RWPE2 (cell line): ENCODE measurements at regions not wholly inside any gene's neighbourhood (a gene's known extent, or its start where the extent isn't known, plus 50 kb on each side); places are given as distances from the start of the nearest gene placed in this dataset.
A peak's percentile ranks its signal among the peaks of the same experiment; 100 is the strongest.

Experiments used
- ATAC-seq: fragments of 200-7000 bp; cut with Tn5 transposase; 3 replicates; pipeline ENCODE4 v1.9.1; 2021; ENCODE audit warnings: low read depth
- DNase-seq: peaks from one replicate; pipeline ENCODE4 v3.0.0-alpha.2; 2020; ENCODE audit warnings: low spot score
- H3K27ac ChIP-seq: fragments of 450-650 bp; 2 replicates; pipeline ENCODE4 v1.5.1; 2017; ENCODE audit warnings: mild to moderate bottlenecking; ENCODE audit not compliant: poor library complexity, severe bottlenecking
- H3K27me3 ChIP-seq: fragments of 250-450 bp; sonication (Bioruptor Pico); 2 replicates; pipeline ENCODE4 v1.5.1; 2021; ENCODE audit warnings: mild to moderate bottlenecking, moderate library complexity; ENCODE audit not compliant: insufficient read depth, poor library complexity, severe bottlenecking
- H3K36me3 ChIP-seq: fragments of 250-450 bp; sonication (Bioruptor Pico); 2 replicates; pipeline ENCODE4 v1.5.1; 2020; ENCODE audit warnings: low read depth, mild to moderate bottlenecking, moderate library complexity
- H3K4me1 ChIP-seq: fragments of 250-450 bp; sonication (Bioruptor Pico); 2 replicates; pipeline ENCODE4 v1.5.1; 2021; ENCODE audit warnings: mild to moderate bottlenecking, moderate library complexity; ENCODE audit not compliant: insufficient read depth, poor library complexity, severe bottlenecking
- H3K4me3 ChIP-seq: fragments of 250-450 bp; sonication (Bioruptor Pico); 2 replicates; pipeline ENCODE4 v1.5.1; 2021; ENCODE audit warnings: mild to moderate bottlenecking, moderate library complexity; ENCODE audit not compliant: severe bottlenecking
- H3K9me3 ChIP-seq: fragments of 250-450 bp; sonication (Bioruptor Pico); 2 replicates; pipeline ENCODE4 v1.5.1; 2021; ENCODE audit warnings: mild to moderate bottlenecking, moderate library complexity; ENCODE audit not compliant: severe bottlenecking
- TF ChIP-seq, protein P1 (sequence below): fragments of 450-650 bp; IDR thresholded peaks from one replicate; pipeline ENCODE4 v1.5.1; 2017; ENCODE audit warnings: mild to moderate bottlenecking, moderate library complexity; ENCODE audit not compliant: poor library complexity, severe bottlenecking

DNA sequence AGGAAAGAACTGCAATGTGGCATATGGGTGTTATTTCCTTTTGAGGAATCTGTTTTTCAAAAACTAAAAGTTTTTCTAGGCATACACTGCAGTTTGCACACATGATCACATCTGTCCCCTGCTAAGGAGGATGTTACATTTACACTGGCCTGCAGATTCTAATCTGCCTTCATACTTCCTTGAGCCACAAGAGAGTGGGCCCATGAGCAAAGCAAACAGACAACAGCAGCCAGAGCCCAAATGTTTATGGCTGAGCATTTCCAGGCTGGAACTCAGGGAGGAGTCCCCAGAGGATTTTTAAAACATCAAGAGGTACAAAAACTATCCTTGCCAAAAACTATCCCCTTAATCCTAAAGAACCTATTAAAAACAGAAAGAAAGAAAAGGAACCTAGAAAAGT lies 117.2 kb upstream of the MTNR1B start:
- Histone ChIP-seq H3K9me3 (no peaks in the 10 kb centered on the region), H3K4me1 (no peaks in the 10 kb centered on the region), H3K27ac (no peak overlapping the region), H3K4me3 (no peak overlapping the region), H3K27me3 (no peaks in the 10 kb centered on the region), H3K36me3 (no peaks in the 10 kb centered on the region)
- no peak for ATAC-seq
- no peak for DNase-seq
- TF ChIP-seq, protein P1, sequence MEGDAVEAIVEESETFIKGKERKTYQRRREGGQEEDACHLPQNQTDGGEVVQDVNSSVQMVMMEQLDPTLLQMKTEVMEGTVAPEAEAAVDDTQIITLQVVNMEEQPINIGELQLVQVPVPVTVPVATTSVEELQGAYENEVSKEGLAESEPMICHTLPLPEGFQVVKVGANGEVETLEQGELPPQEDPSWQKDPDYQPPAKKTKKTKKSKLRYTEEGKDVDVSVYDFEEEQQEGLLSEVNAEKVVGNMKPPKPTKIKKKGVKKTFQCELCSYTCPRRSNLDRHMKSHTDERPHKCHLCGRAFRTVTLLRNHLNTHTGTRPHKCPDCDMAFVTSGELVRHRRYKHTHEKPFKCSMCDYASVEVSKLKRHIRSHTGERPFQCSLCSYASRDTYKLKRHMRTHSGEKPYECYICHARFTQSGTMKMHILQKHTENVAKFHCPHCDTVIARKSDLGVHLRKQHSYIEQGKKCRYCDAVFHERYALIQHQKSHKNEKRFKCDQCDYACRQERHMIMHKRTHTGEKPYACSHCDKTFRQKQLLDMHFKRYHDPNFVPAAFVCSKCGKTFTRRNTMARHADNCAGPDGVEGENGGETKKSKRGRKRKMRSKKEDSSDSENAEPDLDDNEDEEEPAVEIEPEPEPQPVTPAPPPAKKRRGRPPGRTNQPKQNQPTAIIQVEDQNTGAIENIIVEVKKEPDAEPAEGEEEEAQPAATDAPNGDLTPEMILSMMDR: no peak

DNA sequence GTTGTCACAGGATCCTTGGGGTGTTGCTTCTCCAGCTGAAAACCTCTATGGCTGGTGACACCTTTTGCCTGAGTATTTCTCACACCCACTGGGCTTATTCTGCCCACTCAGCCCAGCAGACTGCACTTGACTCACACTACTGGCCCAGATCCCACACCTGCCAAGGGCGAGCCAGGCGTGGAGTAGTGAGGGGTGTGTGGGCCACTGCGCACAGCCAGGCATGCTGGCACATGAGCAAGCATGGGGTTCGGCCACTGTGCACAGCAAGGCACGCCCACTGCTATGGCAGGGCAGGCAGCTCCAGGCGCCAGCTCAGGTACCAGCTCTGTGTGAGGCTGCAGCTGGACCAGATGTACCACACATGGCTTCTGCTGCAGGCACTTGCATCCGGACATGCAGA lies 116.5 kb upstream of the MTNR1B start:
- Histone ChIP-seq H3K4me3 (no peak overlapping the region), H3K27me3 (no peaks in the 10 kb centered on the region), H3K4me1 (no peaks in the 10 kb centered on the region), H3K9me3 (no peaks in the 10 kb centered on the region), H3K36me3 (no peaks in the 10 kb centered on the region), H3K27ac (no peak overlapping the region)
- TF ChIP-seq, protein P1: no peak
- ATAC-seq (peak; percentile 96), DNase-seq (peak; percentile 78)

DNA sequence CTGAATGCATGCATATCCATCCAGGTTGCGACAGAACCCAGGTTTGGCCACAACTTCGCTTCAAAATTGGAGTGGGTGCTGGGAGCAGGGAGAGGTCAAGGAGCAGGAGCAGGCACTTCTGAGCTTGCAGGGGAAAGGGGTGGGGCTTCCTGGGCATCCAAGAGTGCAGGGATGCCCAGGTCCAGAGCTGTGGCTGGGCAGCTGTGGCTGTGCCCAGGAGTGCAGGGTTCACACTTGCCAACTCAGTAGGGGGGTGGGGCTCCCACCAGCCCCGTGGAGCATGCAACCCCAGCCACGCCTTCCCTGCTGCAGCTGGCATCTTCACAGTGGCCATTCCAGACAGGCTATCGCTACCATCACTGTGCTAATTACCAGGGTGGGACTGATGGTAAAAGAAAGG lies 115.3 kb upstream of the MTNR1B start:
- no peaks in the 10 kb centered on the region for H3K4me1 ChIP-seq
- H3K27ac ChIP-seq: no peak overlapping the region
- no peaks in the 10 kb centered on the region for H3K36me3 ChIP-seq
- no peaks in the 10 kb centered on the region for H3K27me3 ChIP-seq
- TF ChIP-seq, protein P1: no peak
- H3K4me3 ChIP-seq: no peak overlapping the region
- no peaks in the 10 kb centered on the region for H3K9me3 ChIP-seq
- no peak for DNase-seq
- no peak for ATAC-seq

DNA sequence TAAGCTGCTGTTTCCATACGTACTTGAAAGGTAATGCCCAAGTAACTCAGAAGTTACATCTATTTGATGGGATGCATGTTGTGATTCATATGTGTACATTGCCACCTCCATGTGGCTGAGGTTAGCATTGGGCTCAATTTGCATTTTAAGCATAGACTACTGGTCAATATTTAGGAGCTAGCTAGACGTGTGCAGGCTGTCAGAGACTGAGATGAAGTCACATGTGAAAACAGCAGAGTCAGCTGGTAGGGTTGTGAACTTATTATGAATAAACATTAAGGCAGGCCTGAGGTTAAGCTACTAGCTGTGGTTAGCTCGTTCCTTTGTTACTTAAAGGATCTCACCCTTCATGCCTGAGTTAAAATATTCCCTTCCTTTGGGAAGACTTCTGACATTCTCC lies 114.5 kb upstream of the MTNR1B start:
- TF ChIP-seq, protein P1: no peak
- H3K27ac ChIP-seq: no peak overlapping the region
- no peak for DNase-seq

DNA sequence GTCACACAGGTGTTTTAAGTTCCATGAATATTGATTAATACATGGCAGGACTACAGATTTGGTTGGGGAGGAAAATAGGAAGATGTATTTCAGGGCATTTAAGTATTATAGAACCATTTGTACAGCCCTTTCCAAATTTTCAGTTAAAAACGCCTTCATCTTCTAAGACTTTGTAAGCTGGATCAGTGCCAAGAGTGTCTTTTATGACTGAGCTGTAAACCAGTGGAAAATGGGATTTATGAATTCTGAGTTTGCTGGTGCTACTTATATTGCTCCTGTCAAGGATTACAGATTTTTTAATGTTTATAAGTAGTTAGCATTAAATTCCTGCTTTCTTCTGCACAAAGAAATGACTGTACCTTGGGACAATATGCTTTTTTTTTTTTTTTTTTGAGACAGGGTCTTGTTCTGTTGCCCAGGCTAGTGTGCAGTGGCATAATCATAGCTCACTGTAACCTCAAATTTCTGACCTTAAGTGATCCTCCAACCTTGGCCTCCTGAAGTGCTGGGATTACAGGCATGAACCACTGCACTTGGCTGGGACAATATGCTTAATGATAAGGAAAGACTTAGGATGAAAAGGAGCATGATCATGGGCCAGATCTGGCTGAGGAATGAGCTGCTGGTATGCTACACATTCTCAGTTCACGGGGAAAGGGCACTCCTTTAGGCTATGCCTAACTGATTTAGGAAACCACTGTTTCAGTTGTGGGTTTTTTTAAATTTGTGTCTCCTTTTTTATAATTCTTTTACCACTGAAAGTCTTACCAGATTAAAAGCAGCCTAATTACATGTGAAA lies 113.6 kb upstream of the MTNR1B start:
- ATAC-seq (no peak), DNase-seq (no peak)
- H3K4me1 ChIP-seq: no peaks in the 10 kb centered on the region
- H3K27me3 ChIP-seq: no peaks in the 10 kb centered on the region
- H3K9me3 ChIP-seq: no peaks in the 10 kb centered on the region
- no peak overlapping the region for H3K27ac ChIP-seq
- H3K36me3 ChIP-seq: no peaks in the 10 kb centered on the region
- TF ChIP-seq, protein P1: no peak
- H3K4me3 ChIP-seq: no peak overlapping the region

More for the DNA sequence above, 114.5 kb upstream of the MTNR1B start:
- H3K9me3 ChIP-seq: no peaks in the 10 kb centered on the region
- H3K36me3 ChIP-seq: no peaks in the 10 kb centered on the region
- no peak overlapping the region for H3K4me3 ChIP-seq
- H3K27me3 ChIP-seq: no peaks in the 10 kb centered on the region
- H3K4me1 ChIP-seq: no peaks in the 10 kb centered on the region
- no peak for ATAC-seq
